SH-SY5Y (cell line): ENCODE measurements at regions not wholly inside any gene's neighbourhood (a gene's known extent, or its start where the extent isn't known, plus 50 kb on each side); places are given as distances from the start of the nearest gene placed in this dataset.

Source experiments
- GATA2 ChIP-seq: IDR thresholded peaks from 2 replicates; pipeline ENCODE4 v1.6.1; 2011; ENCODE audit warnings: mild to moderate bottlenecking, low read depth, low read length
- GATA3 ChIP-seq: IDR thresholded peaks from 2 replicates; pipeline ENCODE4 v1.6.1; 2011; ENCODE audit warnings: low read depth, mild to moderate bottlenecking, low read length, moderate library complexity

- no peak for TF ChIP-seq GATA3
- TF ChIP-seq GATA2: no peak
Observed at GRCh38 chr4:169851750-169852149, 94.0 kb upstream of the HPF1 start.
